GM11168 (cell line): ENCODE measurements at regions not wholly inside any gene's neighbourhood (a gene's known extent, or its start where the extent isn't known, plus 50 kb on each side); places are given as distances from the start of the nearest gene placed in this dataset.
"Not testable (repeated sequence)": the region's sequence is repeated elsewhere in the genome, so short reads cannot be mapped to it uniquely, and the experiment has no call there.

Experiments
- in situ Hi-C: fragments of 300-500 bp; cut with MboI; formaldehyde crosslinking; loops from one replicate; pipeline ENCODE4 v1.12.0; 2022; ENCODE audit warnings: low sequenced_read_pairs; ENCODE audit not compliant: unreplicated experiment

DNA sequence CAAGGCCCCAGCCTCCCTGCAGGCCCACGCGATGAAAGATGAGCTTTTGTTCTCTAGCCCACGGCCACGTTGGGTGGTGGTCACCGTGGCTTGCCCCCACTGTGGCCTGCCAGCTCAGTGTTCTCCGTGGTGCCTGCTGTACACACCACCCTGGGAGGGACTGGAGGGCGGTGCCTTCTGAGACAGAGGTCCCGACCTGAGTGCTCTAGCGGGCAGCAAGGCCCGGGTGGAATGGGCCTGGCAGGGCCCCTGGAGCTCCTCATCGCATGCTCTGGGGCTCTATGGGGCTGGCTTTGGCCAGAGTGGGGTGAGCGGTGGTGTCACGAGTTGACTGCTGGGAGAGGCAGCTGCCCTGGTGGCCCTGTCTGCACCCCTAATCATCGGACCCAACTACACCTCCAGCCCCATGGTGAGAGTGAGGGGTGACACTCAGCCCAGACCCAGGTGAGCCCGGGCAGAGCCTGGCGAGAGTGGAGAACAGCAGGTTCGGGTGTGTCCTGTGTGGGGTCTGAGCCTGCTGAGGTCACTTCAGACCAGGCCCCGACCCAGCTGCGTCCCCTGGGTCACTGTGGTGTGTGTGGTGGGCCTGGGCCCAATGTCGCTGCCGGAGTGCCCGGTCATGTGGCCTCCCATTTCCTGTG, 541.9 kb downstream of the TBC1D22A start:
- in situ Hi-C loops: no loop called here

DNA sequence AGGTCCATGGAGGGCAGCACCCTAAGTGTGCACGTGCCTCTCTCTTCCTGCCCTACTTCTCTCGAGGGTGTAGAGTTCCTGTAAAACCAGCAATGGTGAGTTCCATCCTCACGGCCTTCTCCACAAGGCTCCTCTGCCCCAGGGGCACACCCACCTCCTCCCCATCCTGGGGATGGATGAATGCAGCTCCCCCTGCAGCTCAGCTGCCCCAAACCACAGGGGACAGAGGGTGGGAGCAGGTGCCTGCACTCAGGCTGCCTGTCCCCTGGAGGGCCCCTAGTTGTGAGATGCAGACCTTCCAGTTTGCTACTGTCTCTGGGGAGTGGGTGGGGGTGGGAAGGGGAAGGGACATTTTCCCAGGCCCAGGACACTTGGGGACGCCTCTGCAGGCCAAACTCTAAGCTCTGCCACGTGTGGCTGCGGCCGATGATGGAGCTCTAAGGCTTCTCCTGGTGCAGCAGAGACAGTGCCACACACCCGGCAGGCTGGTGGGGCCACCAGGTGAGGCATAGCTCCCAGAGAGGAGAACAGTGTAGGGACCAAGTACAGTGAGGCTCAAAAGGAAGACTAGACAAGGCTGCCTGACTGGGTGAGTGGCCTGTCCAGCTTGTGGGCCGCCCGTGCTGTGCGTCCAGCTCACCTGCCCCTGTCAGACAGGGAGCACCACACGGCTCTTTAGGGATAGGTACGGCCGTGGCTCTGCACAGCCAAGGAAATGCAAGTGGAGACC, 540.9 kb downstream of the TBC1D22A start:
- in situ Hi-C loops: no loop called here

DNA sequence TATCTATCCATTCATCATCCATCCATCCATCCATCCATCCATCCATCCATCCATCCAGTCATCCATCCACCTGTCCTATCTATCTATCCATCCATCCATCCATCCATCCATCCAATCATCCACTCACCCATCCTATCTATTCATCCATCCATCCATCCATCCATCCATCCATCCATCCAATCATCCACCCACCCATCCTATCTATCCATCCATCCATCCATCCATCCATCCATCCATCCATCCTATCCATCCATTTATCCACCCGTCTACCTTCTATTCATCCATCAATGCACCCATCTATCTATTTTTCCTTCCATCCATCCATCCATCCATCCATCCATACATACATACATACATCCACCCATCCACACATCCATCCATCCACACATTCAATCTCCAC, 540.1 kb downstream of the TBC1D22A start:
- in situ Hi-C loops: not testable (repeated sequence)

DNA sequence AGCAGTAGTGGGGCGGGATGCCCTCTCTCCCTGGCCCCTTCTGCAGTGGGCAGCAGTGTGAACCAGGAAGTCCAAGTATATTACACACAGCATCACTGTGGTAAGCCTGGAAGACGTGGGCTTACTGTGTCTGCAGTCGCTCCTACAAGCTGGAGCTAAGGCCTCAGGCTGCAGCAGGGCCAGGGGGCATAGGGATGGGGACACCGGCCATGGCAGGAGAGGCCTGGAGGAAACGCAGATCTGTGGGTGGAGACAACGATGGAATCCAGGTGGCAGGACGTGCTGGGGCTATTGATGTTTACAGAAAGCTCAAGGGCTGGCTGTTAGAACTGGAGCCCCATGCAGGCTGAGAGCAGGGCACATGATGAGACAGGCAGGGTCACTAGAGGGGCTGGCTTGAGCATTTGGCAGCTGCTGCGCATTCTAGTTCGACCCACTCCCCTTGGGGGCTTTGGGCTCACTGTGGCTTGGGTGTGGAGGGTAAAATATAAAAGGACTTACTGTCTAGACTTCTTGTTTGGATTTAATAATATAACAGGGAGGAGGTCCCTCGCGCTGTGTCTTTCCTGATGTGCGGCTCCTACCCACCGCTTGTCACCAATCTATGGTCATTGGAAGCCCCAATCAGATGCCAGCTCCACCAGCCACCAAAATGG, 539.5 kb downstream of the TBC1D22A start:
- in situ Hi-C loops: no loop called here

DNA sequence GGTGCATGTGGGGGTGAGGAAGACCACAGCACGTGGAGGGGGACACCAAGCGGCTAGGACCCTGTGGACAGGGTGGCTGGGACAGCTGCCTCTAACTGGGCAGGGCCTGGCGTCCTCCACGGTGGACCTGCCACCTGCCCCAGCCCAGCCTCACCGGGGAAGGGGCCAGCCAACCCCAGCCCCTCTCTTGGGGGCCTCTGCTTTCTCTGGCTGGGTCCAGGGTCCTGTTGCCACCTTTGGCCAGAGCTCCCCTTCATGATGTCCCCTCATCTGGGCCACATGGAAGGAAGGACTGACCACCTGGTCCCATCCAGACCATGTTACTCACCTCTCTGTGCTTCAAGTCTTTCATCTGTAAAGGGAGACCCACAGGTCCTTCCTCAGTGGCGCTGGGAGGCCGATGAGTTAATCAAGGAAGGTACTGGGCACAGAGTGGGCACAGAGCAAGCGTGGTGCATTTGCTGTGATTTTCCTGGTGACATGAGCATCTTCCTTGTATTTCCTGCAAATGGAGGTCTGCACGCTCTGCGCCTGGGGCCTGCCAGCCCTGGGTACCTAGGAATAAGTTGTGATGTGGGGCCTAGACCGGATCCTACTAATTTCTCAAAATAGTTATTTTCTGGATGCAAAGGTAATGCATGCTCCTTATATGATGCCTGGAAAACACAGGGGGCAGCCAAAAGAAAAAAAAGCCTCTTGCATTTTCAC, 538.4 kb downstream of the TBC1D22A start:
- in situ Hi-C loops: no loop called here

DNA sequence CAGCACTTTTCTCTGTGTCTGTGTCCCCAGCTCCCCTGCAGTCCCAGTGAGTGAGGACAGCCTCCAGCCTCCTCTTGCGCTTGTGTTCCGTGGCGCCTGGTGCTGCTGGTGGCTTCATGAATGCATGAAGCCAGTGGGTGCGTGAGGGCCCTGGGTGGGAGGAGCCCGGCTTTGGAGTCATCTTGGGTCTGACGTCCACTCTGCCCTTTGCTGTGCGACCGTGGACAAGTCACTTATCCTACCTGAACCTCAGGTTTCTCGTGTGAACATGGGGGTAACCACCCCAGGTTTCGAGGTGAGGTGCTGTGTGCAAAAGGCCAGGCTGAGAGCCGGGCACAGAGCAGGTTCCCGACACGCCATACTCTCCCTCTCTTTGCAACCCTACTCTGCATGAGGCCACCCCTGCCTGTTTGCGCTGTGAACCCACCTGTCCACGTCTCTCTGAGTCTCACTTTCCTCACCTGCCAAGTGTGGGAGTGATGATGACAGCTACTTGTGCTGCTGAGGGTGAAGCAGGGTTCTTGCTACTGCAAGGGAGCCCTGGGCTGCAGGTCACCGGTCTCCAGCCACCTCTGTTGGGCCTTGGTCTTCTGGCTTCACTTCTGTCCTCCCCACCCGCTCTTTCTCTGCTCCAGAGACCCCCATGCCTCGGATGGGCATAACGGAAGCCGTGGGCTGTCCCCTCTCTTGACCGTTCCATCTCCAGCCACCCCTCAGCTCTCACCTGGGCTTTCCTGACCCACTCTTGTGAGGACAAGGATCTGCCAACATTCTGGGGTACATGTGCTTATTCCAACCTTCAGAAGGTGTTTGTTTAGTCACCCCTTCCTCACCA, 537.6 kb downstream of the TBC1D22A start:
- in situ Hi-C loops: no loop called here

DNA sequence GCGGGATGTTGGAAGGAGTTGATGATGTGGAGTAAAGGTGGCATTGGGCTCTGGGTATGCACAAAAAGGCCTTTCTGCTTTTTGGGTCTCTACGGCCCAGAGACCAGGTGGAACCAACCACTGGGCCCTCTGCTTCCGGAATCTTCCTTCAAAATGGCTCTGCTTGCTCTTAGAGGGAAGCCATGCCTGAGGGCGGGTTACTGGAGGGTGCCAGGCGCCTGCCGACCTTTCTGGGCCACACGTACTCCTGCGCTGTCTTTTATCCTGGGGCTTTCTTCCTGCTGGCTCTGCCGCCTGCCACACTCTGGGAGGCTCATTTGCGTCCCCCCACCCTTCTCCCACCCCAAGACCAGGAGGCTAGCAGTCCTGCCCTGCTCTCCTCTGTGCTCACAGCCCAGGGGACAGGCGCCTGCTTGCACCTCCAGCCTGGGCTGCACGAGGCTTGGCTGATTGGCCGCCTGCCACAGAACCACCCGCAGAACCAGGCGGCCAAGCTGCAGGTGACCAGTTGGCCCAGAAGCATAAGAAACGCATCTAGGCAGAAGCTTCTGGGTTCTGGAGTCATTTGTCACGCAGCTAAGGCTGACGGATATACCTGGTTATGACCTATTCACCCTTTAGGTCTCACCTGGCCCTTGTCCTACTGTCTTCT, 536.9 kb downstream of the TBC1D22A start:
- in situ Hi-C loops: no loop called here

DNA sequence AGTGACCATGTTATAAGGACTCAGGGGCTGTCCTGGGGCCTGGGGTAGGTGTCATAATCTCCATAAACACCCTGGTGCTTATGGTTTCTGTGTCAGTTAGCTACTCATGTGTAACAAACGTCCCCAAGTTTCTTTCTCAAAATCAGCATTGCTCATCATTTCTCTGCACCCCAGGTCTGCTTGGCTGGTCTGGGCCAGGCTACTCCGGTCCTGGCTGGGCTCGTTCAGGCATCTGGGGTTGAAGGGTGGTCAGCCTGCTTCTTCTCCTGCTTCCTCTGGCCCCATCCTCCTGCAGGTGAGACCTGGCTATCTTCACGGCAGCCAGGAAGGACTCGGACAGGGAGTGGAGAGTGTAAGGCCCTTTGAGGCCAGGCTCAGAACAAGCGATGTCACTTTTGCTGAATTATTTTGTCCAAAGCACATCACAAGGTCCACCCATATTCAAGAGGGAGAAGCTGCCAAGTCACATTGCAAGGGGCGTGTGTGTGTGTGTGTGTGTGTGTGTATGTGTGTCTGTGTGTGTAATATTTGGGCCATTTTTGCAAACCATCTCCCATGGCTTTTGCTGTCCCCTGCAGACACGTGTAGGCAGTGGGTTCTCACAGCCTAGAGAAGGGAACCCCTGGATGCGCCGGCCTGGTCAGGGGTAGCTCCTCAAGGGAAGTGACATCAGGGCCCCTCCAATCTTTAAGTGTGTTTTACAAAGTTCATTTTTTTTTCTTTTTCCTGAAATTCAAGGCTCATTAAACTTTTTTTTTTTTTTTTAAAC, 535.8 kb downstream of the TBC1D22A start:
- in situ Hi-C loops: no loop called here

DNA sequence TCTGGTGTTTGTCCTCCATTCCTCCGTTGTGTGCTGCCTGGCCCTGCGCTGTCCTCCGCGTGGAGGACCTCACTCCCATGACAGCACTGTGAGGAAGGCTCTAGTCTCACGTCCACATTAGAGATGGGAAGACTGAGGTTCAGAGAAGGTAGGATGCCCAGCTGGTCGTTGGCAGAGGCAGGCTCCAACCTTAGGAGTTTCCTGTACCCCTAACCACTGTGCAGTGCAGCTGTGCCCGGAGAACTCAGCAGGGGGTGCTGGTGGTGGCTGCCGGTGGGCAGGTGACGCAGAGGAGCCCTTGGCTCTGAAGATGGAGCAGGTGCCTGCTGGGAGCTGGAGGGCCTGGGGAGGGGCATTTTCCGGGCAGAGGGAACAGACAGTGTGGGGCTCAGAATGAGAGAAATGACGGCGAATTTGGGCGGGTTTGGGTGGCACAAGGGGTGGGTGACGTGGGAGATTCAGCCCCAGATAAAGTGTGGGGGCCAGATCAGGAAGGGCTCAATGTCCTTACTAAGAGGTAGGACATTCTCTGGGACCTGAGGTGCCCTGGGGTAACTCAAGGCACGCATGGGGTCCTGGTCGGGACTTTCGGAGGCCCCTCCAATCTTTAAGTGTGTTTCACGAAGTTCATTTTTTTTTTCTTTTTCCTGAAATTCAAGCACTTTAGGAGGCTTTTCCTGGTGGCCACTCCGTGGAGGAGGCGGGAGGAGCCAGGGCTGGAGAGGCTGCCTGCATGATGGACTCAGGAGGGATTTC, 535.0 kb downstream of the TBC1D22A start:
- in situ Hi-C loops: no loop called here

DNA sequence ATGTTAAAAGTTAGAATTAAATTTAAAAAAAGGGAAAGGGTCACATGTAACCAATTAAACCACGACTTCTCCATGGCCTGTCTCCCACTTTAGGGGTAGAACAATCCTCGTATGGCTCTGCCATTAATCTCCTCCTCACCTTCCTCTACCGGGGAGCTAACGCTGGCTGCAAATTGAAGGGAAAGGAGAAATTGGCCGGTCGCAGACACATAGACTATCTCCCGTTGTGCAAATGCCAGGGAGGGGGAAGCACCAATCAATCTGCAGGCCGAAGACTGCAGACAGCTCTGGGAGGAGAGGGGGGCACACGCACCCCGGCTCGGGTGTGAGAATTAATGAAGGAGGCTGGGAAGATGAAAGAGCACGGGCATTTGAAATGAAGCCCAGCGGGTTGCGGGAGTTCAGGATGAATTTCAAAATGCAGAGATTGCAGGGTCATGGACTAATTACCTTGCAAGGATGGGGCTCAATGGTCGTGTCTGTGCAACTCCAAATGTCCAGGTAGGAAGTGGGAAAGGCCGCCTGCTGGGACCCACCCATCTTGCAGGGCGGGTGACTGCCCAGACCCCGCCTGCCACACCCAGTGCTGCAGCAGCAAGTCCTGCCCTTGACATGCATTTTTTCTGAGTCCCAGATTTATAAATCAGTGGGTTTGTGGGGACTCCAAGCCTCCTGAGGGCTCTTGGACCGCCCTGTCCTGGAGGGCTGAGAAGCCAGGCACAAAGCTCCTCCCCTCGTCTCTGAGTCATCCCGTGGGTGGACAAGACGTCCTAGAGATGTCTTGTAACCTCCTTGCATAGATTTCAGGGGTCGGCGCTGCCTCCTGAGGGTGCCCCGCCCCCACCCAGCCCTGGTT, 534.2 kb downstream of the TBC1D22A start:
- in situ Hi-C loops: no loop called here

DNA sequence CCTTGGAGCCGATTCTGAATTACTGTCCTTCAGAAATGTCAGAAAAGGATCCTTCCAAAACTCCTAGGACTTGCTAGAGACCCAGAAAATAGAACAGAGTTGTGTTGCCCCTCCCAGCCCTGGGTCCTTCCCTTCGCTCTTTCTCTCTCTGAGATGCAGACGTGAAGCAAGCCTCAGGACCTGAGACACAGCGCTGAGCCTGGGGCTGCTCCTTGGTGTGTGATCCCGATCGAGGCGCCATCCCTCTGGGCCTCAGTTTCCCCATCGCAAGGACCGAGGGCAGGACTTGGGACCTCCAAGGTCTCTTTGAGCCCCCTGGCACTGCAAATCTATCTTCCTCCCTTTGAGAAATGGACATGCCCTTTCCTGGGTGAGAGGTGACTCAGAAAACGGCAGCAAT, 533.5 kb downstream of the TBC1D22A start:
- in situ Hi-C loops: no loop called here

DNA sequence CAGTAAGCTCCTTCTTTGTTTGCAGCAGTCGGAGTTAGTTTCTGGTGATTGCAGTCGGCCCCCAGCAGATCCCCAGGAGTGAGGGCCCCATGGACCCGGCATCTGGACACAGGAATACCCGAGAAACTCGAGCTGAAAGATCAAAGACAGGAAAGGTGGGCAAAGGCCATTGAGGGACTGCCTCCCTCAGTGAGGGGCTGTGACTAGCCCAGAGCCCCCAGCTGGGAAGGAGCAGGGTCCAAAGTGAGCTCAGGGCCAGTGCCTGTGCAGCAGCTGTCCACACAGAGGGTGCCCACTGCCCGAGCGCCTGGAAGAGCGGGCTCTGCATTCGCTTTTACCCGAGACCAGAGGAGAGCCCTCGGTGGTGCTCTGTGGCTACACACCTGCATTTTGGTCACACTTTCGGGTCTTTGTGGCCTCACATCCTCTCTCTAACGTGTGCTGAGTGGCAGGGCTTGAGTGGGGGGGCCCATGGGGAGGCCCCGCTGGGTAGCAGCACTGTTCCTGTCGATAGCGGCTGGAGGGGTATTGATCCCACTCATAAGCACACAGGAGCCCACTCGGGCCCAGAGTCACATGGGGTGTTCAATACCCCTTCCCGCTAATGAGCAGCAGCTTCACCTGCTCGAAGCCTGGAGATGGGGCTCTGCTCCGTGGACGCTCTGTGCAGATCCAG, 532.9 kb downstream of the TBC1D22A start:
- in situ Hi-C loops: no loop called here

DNA sequence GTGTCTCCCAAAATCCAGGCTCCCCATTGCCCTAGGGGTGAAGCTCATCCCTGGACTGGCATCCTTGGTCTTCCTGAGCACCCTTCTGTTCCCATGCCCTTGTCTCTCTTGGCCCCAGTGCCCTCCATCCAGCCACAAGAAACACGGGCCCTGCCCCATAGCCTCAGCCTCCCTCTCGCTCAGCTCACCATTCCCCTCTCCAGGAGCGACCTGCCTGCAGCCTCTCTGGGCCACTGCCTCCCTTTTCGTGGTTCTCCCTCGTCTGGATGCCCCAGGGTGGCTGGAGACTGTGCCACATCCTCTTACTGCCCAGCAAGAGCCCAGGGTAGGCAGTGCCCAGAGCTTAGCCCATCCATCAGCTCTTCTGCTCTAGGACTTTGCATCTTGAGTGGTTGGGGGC, 532.1 kb downstream of the TBC1D22A start:
- in situ Hi-C loops: no loop called here

DNA sequence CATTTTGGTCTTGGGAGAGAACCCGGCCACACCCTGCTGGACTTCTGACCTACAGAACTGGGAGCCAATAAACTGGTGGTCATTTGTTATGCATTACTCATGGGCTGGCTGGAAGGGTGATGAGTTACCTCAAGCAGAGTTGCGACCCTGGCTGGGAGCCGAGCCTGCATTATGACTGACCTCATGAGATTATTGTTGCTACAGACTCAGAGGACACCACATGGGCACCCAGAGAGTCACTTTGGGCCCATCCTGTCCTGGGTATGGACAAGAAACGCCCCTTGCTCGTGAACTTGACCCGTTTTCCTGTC, 531.7 kb downstream of the TBC1D22A start:
- in situ Hi-C loops: no loop called here

DNA sequence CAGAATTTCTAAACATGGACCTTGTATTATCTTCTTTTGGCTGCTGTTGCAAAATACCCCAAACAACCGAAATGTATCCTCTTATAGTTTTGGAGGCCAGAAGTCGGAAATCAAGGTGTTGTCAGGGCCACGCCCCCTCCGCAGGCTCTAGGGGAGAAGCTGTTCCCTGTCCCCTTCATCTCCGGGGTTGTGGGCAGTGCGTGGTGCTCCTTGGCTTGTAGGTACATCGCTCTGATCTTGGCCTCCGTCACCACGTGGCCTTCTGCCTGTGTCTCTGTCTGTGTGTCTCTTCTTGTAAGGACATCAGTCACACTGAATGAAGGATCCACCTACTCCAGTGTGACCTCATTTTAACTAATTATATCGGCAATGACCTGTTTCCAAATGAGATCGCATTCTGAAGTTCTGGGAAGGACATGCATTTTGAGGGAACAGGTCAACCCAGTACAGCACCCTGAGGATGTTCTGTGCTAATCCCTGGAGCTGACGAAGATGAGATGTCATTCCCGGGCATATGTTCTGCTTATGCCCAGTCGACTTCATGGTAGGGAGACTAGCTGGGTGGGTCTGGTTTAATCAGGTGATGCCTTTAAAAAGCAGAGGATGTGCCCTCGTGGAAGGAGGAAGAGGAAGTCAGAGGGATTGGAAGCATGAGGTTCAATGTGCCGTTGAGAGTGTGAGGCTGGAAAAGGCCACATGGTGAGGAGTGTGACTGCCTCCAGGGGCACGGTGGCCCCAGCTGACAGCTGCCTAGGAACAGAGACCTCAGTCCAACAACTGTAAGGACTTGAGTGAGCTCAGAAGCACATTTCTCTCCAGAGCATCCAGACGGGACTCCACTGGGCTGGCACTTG, 531.1 kb downstream of the TBC1D22A start:
- in situ Hi-C loops: no loop called here
